GM19025 (cell line): ENCODE measurements at regions not wholly inside any gene's neighbourhood (a gene's known extent, or its start where the extent isn't known, plus 50 kb on each side); places are given as distances from the start of the nearest gene placed in this dataset.

Experiments
- ATAC-seq: cut with Tn5 transposase; IDR thresholded peaks from one replicate; pipeline ENCODE4 v1.9.1; 2021; ENCODE audit warnings: mild to moderate bottlenecking, low read depth, moderate library complexity; ENCODE audit not compliant: unreplicated experiment

DNA sequence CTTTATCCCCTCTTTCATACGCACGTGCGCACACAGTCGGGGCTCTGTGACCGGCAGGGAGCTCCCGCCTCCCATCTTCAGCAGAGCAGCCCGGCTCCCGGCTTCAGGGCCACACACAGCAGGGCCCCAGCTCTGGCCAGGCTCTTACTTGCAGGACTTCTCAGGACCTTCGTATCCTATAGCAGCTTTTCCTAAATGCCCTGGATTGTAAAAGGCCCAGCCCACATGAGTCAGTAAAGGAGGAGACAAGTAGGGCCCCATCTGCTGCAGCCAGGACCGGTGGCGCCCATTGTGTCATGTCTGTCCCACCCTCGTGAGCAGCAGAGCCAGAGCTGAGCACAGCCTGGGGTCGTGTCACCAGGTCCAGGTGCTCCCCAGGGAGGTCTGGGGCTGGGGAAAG lies 107.6 kb upstream of the VSTM2B start:
- ATAC-seq = no peak

DNA sequence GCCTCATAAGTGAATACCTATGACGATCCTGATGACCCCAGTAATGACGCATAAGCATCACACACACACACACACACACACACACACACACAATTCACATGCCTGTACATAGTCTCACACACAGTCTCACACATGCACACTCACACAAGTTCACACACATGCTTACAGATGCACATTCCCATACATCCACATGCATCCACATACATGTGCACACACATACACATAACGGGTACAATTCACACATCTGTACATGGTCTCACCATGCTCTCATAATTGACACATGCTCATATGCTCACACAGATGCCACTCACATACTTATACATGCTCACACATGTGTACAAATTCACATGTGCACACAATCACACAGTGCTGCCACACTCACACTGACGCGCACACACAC lies 105.7 kb upstream of the VSTM2B start:
- no peak for ATAC-seq

DNA sequence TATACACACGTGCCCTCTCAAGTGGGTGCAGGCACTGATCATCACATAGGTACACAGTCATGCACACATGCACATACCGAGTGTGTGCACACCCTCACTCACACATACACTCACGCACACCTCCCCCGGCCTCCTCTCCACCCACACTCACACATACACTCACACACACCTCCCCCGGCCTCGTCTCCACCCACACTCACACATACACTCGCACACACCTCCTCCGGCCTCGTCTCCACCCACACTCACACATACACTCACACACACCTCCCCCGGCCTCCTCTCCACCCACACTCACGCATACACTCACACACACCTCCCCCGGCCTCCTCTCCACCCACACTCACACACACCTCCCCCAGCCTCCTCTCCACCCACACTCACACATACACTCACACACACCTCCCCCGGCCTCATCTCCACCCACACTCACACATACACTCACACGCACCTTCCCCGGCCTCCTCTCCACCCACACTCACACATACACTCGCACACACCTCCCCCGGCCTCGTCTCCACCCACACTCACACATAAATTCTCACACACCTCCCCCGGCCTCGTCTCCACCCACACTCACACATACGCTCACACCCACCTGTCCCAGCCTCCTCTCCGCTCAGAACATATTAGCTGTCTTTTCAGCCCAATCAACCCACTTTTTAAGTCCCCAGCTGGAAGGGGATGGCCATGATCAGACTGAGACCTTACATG lies 105.2 kb upstream of the VSTM2B start:
- ATAC-seq = no peak

DNA sequence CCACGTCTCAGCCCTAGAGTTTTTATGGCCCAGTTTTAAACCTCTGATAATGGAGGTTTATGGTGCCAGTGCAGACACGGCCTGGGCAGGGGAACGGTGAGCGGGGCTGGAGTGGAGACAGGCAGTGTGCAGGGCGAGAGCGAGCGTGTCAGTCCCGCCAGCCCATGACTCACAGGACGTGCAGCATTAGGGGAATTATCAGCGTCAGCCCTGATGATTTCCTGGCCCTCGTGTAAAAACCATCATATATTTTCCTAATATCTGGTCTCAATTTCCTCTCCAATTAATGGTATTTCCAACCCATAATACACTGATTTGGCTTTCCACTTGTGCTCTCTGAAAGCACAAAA lies 104.6 kb upstream of the VSTM2B start:
- ATAC-seq = no peak

DNA sequence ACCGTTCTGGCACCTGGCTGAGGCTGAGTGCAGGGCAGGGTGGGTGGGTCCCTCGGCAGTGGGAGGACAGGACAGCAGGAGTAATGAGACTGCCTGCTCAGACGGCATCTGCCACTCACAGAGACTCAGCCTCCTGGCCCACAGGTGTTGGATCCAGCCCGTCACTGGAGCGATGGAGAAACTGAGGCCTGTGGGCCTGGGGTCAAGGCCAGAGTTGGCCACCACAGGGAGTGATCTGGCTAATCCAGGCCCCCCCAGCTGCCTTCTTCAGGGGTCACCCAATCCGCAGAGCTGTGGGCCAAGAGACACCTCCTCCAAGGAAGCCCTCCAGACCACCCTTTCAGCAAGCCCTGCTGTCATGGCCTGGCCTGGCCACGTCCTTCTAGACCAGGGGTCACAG lies 103.7 kb upstream of the VSTM2B start:
- ATAC-seq = no peak

DNA sequence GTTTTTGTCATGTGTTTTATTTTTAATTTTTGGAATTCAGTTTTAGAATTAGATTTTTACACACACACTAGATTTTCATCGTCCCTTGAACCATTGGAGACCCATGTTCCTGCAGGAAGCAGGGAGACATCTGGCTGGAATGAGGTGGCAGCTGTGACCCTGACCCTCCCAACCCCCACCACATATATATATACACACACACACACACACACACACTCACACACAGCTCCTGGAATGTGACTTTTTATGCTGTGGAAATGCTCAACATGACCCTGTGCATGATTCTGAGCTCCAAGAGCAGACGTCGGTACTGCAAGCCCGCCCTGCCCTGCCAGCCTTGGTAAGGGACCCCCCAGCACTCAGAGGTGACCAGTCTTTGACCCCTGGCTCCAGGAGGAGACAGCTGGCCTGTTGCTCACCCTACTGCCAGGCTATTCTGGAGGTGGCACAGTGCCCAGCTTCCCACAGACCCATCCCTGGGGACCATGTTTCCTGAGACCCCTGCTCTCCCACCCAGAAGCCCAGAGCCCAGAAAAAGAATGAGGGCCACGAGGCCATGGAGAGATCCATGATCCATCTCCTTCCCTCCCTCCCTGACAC lies 103.2 kb upstream of the VSTM2B start:
- no peak for ATAC-seq

DNA sequence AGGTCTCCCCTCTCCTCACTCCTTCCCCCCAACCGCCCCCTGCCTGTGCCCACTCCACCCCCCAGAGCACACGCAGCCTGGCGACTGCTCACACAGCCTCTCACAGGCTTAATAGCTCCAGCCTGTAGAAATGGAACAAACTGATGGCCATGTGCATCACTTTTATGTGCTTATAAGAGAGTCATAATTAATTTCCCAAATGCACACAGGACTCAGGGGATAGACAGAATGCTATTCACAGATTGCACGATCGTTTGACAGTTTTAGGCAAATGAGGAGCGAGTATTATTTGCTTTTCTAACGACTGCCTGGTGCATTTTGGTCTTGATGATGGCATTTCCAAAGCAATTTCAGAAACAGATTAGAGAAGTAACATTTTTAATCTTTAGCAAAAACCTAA lies 97.7 kb upstream of the VSTM2B start:
- no peak for ATAC-seq

DNA sequence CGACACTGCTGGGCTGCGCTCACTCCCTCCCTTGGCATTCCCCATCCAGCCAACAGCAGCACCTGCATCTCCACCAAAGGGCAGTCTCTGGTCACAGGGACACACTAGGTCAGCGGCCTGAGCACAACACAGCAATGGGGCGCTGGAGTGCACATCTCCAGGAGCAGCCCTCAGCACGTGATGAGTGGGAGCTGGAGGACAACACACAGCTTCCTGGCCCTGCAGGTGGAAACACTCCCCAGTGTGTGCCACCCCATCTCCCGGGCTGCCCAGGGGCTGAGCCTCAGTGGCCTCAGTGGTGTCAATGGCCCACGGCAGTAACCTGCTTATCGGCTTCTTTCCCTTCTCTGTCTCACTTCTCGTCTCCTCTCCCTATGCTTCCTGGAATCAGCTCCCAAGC lies 96.8 kb upstream of the VSTM2B start:
- no peak for ATAC-seq

DNA sequence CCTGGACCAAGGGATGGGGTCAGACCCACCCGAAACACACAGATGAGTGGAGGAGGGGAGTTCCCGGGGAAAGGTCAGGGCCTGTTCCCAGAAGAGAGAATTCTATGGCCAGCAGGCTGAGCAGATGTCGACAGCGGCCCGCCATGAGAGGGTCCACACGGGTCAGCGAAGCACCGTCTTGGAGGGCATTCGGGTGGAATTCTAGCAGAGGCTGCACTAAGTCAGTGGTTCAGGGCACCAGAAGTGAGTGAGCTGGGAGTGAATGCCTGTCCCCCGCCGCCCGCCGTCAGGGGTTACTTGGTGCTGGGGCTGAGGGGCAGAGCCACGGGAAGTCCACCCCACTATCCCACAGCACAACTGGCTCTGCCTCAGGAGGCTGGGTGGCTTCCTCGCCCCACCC lies 96.2 kb upstream of the VSTM2B start:
- ATAC-seq = no peak

DNA sequence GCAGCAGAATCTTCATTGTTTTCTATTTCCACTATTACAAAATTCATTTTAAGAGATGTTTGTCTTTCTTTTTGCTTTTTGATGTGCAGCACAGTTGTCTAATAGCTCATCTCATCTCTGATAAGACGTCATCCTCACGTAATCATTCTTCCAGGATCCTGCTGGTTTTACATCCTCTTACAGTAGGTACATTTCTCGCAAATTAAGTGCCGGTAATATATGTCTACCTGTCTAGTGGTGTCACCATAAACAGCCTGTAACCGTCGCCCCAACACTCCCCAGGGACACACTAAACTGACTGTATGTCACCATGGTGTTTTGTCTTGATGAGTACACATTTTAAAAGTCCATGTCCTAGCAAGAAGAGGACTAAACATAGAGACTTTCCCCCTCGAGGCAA lies 94.5 kb upstream of the VSTM2B start:
- no peak for ATAC-seq

DNA sequence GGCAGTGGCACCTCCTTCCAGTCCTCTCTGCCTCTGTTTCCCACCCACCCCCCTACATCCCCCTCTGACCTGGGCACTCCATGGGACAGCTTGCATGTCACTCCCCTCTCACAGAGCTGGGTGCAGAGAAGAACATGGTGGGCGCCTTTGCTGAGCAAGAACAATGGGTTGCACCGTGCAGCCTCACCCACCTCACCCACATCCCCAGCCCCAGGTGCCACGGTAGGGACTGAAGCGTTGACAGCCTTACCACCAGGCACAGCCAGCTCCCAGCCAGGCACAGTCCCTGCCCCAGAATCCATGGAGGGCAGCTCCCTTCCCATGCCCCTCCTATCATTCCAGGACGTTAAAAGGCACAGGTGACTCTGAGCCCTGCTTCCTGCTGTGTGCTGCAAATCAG lies 93.1 kb upstream of the VSTM2B start:
- ATAC-seq = no peak

DNA sequence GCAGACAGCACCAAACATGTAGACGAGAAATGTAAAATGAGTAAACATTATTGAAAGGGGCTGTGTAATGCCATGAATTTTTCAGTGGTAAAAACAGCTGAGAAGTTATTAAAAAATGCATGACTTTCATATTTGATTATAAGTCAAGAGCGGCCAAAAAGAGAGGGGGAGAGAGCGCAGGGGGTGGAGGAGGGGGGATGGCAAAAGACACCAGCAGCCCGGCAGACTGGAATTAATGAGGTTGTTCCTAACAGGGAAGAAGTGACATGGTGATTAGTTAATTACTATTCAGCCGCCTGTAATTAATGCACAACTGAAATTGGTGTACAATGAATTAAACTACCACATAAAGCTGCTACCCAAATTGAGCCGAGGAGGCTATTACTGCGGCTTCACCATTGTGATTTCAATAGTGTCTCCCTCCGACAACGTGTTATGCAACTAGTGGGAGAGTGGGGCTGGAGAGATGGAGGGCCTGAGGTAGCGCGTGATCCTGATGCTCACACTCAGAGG lies 89.1 kb upstream of the VSTM2B start:
- ATAC-seq = no peak

DNA sequence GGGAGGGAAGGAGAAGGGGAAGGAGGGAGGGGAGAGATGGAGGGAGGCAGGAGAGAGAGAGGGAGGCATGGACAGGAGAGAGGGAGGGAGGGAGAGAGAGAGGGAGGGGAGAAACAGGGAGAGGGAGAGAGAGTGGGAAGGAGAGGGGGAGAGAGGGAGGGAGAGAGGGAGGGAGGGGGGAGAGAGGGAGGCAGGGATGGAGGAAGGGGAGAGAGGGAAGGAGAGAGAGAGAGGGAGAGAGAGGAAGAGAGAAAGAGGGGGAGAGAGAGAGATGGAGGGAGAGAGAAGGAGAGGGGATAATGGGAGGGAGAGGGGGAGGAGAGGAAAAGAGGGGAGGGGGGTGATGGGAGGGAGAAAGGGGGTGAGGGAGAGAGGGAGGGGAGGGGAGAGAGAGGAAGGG lies 86.8 kb upstream of the VSTM2B start:
- ATAC-seq = no peak

DNA sequence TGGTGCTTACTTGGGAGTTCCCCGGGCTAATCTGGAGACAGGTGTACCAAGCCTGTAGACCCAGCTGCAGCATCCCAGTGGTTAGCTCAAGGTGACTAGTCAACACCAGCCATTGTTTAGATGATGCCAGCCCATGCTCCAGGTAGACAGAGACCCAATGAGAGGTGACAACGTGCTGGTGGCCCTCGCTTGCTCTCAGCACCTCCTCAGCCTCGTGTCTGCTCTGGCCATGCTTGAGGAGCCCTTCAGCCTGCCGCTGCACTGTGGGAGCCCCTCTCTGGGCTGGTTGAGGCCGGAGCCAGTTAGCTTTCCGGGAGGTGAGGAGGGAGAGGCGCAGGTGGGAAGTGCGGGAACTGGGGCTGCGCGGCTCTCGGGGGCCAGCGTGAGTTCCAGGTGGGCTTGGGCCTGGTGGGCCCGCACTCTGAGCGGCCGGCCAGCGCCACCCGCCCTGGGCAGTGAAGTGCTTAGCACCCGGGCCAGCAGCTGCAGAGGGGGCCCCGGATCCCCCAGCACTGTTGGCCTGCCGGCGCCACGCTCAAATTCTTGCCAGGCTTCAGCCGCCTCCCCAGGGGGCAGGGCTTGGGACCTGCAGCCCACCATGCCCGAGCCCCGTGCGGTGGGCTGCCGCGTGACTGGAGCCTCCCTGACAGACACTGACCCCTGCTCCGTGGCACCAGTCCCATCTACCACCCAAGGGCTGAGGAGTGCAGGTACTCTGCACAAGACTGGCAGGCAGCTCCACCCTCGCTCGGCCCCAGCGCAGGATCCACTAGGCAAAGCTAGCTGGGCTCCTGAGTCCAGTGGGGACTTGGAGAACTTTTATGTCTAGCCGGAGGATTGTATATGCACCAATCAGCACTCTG lies 85.9 kb upstream of the VSTM2B start:
- ATAC-seq = no peak

DNA sequence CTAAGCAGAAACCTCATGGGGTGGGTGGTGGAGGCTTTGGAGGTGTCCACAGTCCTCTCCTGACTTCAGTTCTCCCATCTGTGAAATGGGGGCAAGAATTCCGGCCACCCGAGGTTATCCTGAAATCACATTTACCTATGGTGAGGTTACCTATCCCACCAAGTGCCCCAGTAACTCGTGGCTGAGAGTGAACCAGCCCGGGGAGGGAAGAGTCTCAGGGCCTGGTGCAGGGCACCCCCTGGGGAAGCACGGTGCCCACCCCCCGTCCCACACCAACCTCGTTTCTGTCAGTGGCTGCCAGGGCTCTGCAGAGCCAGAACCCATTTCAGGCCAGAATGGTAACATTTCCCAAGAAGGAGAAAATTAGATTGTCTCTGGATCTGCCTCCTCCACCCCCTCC lies 83.7 kb upstream of the VSTM2B start:
- ATAC-seq = no peak

DNA sequence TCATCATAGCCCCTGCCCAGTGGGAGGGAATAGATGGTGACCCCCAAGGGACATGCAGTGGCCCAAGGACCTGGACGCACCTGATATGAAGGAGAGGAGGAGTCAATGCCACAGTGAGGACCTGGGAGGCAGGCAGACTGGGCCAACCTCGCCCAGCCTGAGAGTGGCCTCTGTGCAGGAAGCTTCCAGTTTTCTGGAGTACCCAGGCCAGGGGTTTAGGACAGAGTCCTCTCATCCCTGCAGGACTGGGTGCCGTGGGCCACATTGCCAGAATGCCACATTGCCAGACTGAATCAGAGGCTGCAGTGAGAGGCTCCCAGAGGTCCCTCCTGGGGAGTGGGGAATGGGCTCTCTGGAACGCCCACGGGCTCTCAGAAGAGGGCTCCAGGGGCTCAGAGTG lies 82.9 kb upstream of the VSTM2B start:
- no peak for ATAC-seq

DNA sequence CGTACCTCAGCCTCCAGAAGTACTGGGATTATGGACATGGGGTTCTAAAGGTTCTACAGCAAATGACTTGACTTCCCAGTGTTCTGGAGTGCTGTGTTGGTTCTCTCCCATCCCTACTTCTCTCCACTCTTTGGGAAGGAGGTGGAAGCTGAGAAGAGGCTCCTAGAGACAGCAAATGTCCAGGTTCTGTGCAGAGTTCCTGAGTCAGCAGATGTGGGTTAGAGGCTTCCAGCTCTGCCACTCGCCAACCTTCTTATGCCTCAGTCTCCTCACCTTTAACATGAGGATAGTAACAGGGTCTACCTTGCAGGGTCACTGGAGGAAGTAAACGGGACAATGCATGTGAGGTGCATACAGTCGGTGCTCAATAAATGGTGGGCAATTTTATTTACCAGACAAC lies 80.5 kb upstream of the VSTM2B start:
- no peak for ATAC-seq

DNA sequence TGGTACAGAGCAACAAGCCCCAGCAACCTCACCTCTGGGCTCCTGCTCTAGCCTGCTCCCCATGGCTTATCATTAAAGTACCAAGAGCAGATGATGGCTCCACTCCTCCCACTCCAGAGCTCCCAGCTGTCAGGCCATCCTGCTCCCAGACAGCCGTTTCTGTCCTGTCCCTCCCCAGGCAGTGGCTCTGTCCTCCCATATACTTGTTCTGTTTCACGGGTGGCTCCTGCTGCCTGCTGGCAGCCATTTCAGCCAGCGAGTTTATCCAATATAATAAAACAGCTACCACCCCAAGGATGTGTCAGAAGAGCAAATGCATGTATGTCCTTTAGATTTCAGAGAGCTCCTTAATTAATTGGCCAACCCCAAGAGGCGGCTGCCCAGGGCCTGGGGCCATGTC lies 79.4 kb upstream of the VSTM2B start:
- no peak for ATAC-seq

DNA sequence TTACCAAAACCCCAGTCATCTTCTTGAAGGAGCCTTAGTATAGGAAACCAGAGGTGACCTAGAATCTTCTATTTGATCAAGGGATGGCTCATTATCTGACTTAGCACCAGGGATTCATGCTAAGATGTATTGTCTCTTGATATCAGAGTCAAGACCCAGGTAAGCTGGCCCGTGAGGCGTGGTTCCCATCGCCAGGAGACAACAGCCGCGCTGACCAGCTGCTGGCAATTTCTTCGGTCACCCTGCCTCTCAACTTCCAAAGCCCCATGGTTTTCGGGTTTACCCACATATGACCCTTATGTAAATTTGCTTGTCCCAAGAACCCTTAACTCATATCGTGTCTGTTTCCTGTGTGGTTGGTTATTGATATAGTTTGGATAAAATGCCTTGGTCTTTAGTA lies 77.7 kb upstream of the VSTM2B start:
- ATAC-seq = no peak

DNA sequence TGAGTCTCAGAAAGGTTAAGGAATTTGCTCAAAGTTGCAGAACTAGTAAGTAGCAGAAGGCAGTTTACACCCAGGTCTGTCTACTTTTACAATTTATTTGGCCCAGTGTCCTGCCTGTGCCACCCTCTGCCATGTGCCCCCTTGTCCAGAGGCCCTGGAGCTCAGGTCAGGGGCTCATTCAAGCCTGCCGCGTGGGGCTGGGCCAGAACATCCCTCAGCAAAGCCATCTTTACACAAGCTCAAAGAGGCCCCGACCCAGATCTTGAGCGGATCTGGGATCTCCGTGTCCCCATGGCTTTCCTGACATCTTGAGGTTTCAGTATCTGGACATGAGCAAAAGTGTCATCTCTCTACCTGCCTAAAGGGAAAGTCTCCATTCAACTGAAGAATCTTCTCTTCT lies 76.4 kb upstream of the VSTM2B start:
- ATAC-seq = no peak

DNA sequence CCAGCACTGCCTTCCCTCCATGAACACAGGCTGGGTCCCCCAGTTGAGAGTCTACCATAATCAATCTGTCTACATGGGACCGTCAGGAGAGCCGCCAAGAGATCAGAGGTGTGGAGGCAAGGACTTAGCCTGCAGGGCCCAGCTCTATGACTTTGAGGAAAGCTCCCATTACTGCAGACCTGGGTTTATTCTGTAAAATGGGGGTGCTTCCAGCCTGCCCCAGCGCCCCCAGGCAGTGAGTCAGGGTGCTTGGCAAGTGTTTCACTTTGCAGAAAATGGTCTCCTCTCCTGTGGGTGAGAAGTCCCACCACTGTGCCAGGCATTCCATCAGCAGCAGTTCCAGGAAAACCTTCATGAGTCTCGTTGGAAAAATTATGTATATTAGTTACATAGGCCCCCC lies 75.5 kb upstream of the VSTM2B start:
- no peak for ATAC-seq

DNA sequence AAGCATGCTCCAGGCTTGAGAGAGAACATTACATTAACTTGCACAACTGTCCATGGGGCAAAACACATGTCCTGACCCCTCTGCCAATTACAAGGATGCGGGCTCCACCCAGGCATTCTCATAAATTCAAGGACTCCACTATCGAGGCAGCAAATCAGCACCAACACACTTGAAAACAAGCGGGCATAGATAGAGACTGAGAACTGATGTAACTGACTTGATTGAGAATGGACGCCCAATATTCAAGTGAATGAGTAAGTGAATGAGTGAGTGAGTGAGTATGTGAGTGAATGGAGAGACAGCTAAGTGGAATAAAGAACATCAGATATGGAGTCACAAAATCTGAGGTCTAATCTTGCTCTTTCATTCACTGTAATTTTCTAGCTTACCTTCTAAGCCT lies 75.0 kb upstream of the VSTM2B start:
- ATAC-seq = no peak
